CD14-positive monocyte (primary cell): ENCODE measurements at regions not wholly inside any gene's neighbourhood (a gene's known extent, or its start where the extent isn't known, plus 50 kb on each side); places are given as distances from the start of the nearest gene placed in this dataset.

Experiments
- DNase-seq, 3 donors: peaks; one replicate each; pipeline ENCODE4 v3.0.0-alpha.2; 2011 to 2022
- H2AFZ ChIP-seq: 2 replicates; pipeline ENCODE4 v1.6.0; 2012; ENCODE audit warnings: mild to moderate bottlenecking, low read depth, low read length, inconsistent platforms; ENCODE audit not compliant: insufficient read depth, poor library complexity, severe bottlenecking
- H3K27ac ChIP-seq, 2 donors: 1 replicate in 1 of 2; 2 replicates in 1 of 2; pipeline ENCODE4 v1.5.1; 2012 to 2013; ENCODE audit warnings: low read length in 2 of 2, control low read depth in 1 of 2, inconsistent platforms in 1 of 2, low read depth in 1 of 2, mild to moderate bottlenecking in 1 of 2
- H3K27me3 ChIP-seq, 2 donors: one replicate each; pipeline versions ENCODE4 v1.6.0 to v1.6.1; 2011 to 2013; ENCODE audit warnings: low read length in 2 of 2; ENCODE audit not compliant: control insufficient read depth in 2 of 2, insufficient read depth in 2 of 2
- H3K36me3 ChIP-seq, 2 donors: replicated peaks in 1 of 2; 1 replicate in 1 of 2; 2 replicates in 1 of 2; pipeline versions ENCODE4 v1.5.1 to v1.6.1; 2012 to 2013; ENCODE audit warnings: low read length in 2 of 2, control low read depth in 1 of 2, inconsistent platforms in 1 of 2, mild to moderate bottlenecking in 1 of 2; ENCODE audit not compliant: insufficient read depth in 2 of 2, control insufficient read depth in 1 of 2
- H3K4me1 ChIP-seq, 2 donors: 1 replicate in 1 of 2; 2 replicates in 1 of 2; pipeline versions ENCODE4 v1.5.1 to v1.6.1; 2012 to 2013; ENCODE audit warnings: low read length in 2 of 2, control low read depth in 1 of 2, inconsistent platforms in 1 of 2, mild to moderate bottlenecking in 1 of 2, moderate library complexity in 1 of 2; ENCODE audit not compliant: insufficient read depth in 2 of 2, control insufficient read depth in 1 of 2
- H3K4me2 ChIP-seq: replicated peaks from 2 replicates; pipeline ENCODE3; 2012; ENCODE audit warnings: low read length, moderate library complexity, mild to moderate bottlenecking; ENCODE audit not compliant: poor library complexity, severe bottlenecking; ENCODE audit errors: extremely low read depth
- H3K4me3 ChIP-seq, 3 experiments: fragments of 200-600 bp in 1 of 3; sonication (generic) in 1 of 3; replicated peaks in 1 of 3; 1 replicate in 2 of 3; 2 replicates in 1 of 3; pipeline ENCODE4 v1.5.1; 2011 to 2013; ENCODE audit warnings: low read length in 3 of 3, mild to moderate bottlenecking in 3 of 3, control low read depth in 2 of 3, low read depth in 2 of 3, inconsistent platforms in 1 of 3, moderate library complexity in 1 of 3
- H3K79me2 ChIP-seq: 2 replicates; pipeline ENCODE4 v1.6.0; 2012; ENCODE audit warnings: mild to moderate bottlenecking, control low read depth, inconsistent platforms, low read length, moderate library complexity; ENCODE audit not compliant: insufficient read depth
- H3K9ac ChIP-seq: 2 replicates; pipeline ENCODE4 v1.6.0; 2017; ENCODE audit warnings: low read length, mild to moderate bottlenecking; ENCODE audit not compliant: insufficient read depth, poor library complexity, severe bottlenecking
- H3K9me3 ChIP-seq, 2 donors: replicated peaks in 1 of 2; 1 replicate in 1 of 2; 2 replicates in 1 of 2; pipeline versions ENCODE4 v1.5.1 to v1.6.1; 2012 to 2013; ENCODE audit warnings: low read length in 2 of 2, control low read depth in 1 of 2; ENCODE audit not compliant: control insufficient read depth in 1 of 2, insufficient read depth in 1 of 2
- H4K20me1 ChIP-seq: 2 replicates; pipeline ENCODE4 v1.6.0; 2012; ENCODE audit warnings: mild to moderate bottlenecking, low read length, control low read depth, moderate library complexity; ENCODE audit not compliant: insufficient read depth
- H3K27ac Mint-ChIP-seq, 7 donors: one replicate each; pipeline ENCODE4 v1.8.0; 2020; ENCODE audit warnings: mild to moderate bottlenecking in 7 of 7, mixed read lengths in 7 of 7, moderate library complexity in 6 of 7, inconsistent platforms in 2 of 7
- H3K27me3 Mint-ChIP-seq, 3 donors: one replicate each; pipeline ENCODE4 v1.8.0; 2021 to 2022; ENCODE audit warnings: low read depth in 3 of 3, mild to moderate bottlenecking in 3 of 3, mixed read lengths in 3 of 3, moderate library complexity in 3 of 3, inconsistent platforms in 1 of 3
- H3K36me3 Mint-ChIP-seq, 2 donors: one replicate each; pipeline ENCODE4 v1.8.0; 2020; ENCODE audit warnings: mixed read lengths in 2 of 2, inconsistent platforms in 1 of 2, mild to moderate bottlenecking in 1 of 2
- H3K4me1 Mint-ChIP-seq: one replicate; pipeline ENCODE4 v1.8.0; 2020; ENCODE audit warnings: mild to moderate bottlenecking, mixed read lengths
- H3K4me3 Mint-ChIP-seq, 2 donors: one replicate each; pipeline ENCODE4 v1.8.0; 2020; ENCODE audit warnings: mild to moderate bottlenecking in 2 of 2, mixed read lengths in 2 of 2, moderate library complexity in 1 of 2
- H3K9me3 Mint-ChIP-seq, 7 donors: one replicate each; pipeline ENCODE4 v1.8.0; 2020 to 2022; ENCODE audit warnings: mixed read lengths in 7 of 7, mild to moderate bottlenecking in 6 of 7, moderate library complexity in 6 of 7, inconsistent platforms in 2 of 7
- WGBS: methylation state at CpG from one replicate; pipeline ENCODE4 v1.1.5; 2013; ENCODE audit warnings: missing lambda C conversion rate; ENCODE audit not compliant: insufficient coverage; 5-methylcytosine and 5-hydroxymethylcytosine counted together
- intact Hi-C, 2 donors: fragments of 100-400 bp; cut with micrococcal nuclease; formaldehyde crosslinking; loops; one replicate each; pipeline versions ENCODE4 v1.15.0 to v1.15.1; 2023
- TF ChIP-seq, protein P1 (sequence below): fragments of 200-600 bp; IDR thresholded peaks from one replicate; pipeline ENCODE4 v1.8.0; 2022; ENCODE audit warnings: antibody characterized with exemption, mild to moderate bottlenecking

DNA sequence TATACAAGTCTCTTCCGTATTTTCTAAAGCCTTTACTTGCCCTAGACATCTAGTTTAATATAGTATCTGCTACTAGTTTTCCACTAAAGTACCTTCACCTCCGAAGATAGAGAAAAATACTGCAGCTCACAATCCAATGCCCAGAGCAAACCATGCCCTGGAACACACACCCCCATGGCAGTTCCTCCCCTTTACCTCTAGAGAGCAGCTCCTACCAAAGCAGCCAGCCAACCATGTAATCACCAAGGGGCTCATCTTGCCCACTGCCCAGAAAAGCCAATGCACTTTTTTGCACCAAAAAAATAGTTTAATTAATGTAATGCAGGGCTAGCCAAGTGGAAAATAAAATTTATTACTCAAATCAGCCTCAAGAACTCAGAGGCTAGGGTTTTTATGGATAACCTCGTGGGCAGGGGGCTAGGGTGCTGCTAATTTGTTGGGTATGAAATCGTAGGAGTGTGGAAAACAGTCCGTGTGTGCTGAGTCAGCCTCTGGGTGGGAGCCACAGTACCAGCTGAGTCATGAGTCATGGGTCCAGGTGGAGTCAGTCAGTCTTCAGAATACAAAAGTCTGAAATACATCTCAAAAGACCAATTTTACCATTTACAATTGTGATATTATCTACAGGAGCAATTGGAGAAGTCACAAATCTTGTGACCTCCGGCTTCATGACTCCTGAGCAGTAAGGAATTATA, 120.1 kb upstream of the ACO1 start:
- H3K27ac Mint-ChIP-seq, result peak overlapping the region in 1 of 7 donors; percentile 11

DNA sequence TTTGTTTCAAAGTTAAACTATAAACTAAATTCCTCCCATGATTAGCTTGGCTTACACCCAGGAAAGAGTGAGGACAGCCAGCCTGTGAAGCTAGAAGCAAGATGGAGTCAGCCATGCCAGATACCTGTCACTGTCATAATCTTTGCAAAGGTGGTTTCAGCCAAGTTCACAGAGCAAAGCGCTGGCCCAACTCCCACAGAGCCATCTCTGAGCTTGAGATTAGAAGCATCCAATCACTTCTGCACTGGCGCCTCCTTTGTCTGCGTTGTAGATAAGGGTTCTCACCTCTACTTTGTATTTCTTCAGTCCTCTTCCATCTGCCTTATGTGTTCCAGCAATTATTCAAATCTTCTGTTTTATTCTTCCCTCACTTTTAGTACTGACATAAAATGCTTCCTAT, 119.4 kb upstream of the ACO1 start:
- peaks cover 0 to 4% of the 10 kb centered on the region in 2 donors for H3K9me3 ChIP-seq
- no peak overlapping the region for H3K27ac ChIP-seq
- no peaks in the 10 kb centered on the region for H3K4me1 Mint-ChIP-seq
- no peaks in the 10 kb centered on the region for H3K27me3 ChIP-seq
- H3K27me3 Mint-ChIP-seq, result peaks cover 0 to 7% (median 2%) of the 10 kb centered on the region in 3 donors
- no peaks in the 10 kb centered on the region for H4K20me1 ChIP-seq
- peaks cover 0 to 14% (median 4%) of the 10 kb centered on the region in 7 donors for H3K9me3 Mint-ChIP-seq
- intact Hi-C loops, result no loop called here
- no peaks in the 10 kb centered on the region for H3K36me3 ChIP-seq
- DNase-seq, result no peak
- H3K4me3 Mint-ChIP-seq, result no peak overlapping the region
- no peak overlapping the region for H3K9ac ChIP-seq
- 100% methylated on average over 3 of the region's 3 CpGs for WGBS
- H3K4me1 ChIP-seq, result no peaks in the 10 kb centered on the region
- no peaks in the 10 kb centered on the region for H3K36me3 Mint-ChIP-seq
- H3K79me2 ChIP-seq, result no peaks in the 10 kb centered on the region
- H2AFZ ChIP-seq, result no peak overlapping the region
- H3K4me2 ChIP-seq, result no peak overlapping the region
- no peak overlapping the region for H3K27ac Mint-ChIP-seq
- no peak overlapping the region for H3K4me3 ChIP-seq
- TF ChIP-seq, protein P1, sequence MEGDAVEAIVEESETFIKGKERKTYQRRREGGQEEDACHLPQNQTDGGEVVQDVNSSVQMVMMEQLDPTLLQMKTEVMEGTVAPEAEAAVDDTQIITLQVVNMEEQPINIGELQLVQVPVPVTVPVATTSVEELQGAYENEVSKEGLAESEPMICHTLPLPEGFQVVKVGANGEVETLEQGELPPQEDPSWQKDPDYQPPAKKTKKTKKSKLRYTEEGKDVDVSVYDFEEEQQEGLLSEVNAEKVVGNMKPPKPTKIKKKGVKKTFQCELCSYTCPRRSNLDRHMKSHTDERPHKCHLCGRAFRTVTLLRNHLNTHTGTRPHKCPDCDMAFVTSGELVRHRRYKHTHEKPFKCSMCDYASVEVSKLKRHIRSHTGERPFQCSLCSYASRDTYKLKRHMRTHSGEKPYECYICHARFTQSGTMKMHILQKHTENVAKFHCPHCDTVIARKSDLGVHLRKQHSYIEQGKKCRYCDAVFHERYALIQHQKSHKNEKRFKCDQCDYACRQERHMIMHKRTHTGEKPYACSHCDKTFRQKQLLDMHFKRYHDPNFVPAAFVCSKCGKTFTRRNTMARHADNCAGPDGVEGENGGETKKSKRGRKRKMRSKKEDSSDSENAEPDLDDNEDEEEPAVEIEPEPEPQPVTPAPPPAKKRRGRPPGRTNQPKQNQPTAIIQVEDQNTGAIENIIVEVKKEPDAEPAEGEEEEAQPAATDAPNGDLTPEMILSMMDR, result no peak

More for the DNA sequence above, 120.1 kb upstream of the ACO1 start:
- Histone ChIP-seq H3K36me3 (no peaks in the 10 kb centered on the region), H3K9ac (no peak overlapping the region), H3K27me3 (no peaks in the 10 kb centered on the region), H3K4me3 (no peak overlapping the region), H4K20me1 (no peaks in the 10 kb centered on the region), H3K9me3 (peaks cover 0 to 4% of the 10 kb centered on the region in 2 donors), H2AFZ (no peak overlapping the region), H3K4me2 (no peak overlapping the region), H3K79me2 (no peaks in the 10 kb centered on the region), H3K4me1 (no peaks in the 10 kb centered on the region), H3K27ac (no peak overlapping the region)
- Mint-ChIP-seq H3K4me1 (no peaks in the 10 kb centered on the region), H3K9me3 (peaks cover 0 to 14% (median 5%) of the 10 kb centered on the region in 7 donors), H3K27me3 (peaks cover 0 to 5% (median 2%) of the 10 kb centered on the region in 3 donors), H3K4me3 (no peak overlapping the region), H3K36me3 (no peaks in the 10 kb centered on the region)
- intact Hi-C loops, result no loop called here
- DNase-seq, result no peak
- TF ChIP-seq, protein P1, result no peak
- WGBS, result 75% methylated on average over 3 of the region's 6 CpGs
